Activated naive CD4-positive, alpha-beta T cell (primary cell): ENCODE measurements at regions not wholly inside any gene's neighbourhood (a gene's known extent, or its start where the extent isn't known, plus 50 kb on each side); places are given as distances from the start of the nearest gene placed in this dataset.

Experiments
- DNase-seq, 4 experiments: peaks; one replicate each; lab custom pipeline; 2025; lab: John Stamatoyannopoulos, UW

DNA sequence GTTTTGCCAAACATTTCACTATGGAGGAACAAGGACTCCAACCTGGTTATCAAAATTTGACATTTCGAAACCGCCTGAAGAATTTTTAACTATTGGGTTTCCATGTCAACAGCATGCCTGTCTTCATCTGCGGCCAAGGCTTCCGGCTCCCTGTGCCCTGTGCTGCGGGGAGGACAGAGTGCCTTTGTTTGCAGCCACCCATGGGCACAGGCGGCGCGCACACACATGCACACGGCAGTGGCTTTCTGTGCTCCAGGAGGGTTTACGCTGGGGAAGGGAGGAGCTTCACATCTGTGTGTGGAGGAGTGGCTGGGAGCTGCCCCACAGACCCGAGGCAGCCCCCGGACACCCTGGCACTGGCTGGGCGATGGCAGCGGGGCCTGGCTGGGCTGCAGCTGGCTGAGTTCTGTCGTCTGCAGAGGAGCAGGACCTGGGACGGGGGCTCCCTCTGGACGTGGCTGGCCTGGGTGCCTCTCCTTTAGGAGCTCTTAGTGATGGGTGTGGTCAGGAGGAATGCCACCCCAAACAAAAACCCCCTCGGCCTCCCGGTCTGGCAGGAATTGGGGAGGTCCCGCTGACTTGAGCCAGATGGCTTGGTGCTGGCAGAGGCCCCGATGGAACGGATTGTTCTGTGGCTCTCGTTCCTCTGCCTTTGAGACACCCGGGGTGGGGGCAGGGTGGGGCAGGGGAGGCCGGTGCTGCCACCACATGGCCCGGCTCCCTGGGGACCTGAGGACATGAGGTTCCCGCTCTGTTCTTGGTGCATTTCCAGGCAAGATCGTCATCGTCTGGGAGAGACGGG lies 1290.9 kb downstream of the BRD1 start:
- no peak for DNase-seq

DNA sequence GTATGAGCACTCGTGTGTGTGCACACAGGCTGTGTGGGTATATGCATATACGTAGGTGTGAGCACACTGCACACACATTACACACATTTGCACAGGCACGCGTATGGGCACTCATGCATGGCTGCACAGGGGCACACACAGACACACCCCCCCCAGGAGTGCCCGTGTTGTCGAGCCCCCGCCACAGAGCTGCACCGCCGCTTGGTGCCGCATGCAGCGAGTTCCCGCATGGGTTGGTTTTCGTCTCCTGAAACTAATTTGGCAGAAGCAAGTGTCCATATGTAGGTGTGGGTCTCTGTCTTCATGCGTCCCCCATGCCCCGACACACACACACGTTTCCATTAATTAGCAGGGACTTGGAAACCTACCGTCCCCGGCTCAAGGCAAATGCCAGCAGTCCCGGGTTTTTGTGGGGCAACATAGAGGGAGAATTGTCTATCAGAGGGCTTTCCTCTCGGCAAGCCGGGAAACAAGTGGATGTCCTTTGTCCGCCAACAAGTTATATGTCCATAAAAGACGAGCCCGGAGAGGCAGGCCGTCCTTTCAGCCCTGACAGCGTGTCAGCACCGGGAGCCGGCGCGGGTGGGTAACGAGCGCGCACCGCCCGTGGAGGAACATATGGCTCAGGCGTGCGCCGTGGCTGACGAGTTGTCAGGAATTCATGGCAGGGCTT lies 1291.7 kb downstream of the BRD1 start:
- DNase-seq: no peak

DNA sequence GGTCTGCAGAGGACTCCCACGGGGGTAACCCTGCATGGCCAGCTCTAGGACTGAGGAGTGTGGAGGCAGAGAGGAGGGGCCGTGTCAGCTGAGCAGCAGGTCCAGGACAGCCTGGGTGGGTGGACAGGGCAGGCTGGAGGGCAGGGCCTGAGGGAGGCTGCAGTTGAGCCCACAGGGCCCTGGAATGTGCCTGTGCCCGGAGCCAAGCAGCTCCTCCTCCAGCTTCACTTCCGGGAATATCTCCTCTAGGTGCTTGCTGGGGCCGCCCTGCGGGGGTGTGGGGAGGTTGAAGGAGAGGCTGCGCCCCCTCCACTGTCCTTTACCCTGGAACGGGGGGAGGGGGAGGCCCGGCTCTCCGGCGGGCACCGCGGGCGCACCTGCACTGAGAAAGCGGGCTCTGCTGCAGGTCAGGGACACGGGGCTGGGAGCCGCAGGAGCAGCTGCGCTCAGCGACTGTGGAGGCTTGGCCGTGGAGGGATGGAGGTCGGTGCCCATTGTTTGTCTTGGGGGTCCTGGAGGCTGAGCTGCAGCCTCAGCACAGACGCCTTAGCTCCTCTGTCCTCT lies 1293.2 kb downstream of the BRD1 start:
- DNase-seq: no peak

DNA sequence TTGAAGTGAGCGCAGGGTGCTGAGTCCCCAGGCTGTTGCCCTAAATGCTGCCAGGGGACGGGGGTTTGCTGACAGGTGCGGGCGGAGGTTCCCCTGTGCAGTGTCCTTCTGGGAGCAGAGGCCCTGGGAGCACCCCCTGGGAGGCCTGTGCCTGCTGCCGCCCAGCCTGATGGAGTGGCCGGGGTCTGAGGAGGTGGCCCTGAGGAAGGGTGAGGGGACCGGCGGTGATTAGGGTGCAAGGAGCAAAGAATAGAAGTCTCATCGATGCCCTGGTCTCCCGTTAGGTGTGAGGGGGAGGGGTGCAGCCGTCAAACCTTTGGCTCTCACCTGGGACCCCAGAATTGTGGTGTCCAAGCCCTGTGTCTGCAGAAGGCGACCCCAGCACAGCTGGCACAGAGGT lies 1294.7 kb downstream of the BRD1 start:
- DNase-seq: no peak

DNA sequence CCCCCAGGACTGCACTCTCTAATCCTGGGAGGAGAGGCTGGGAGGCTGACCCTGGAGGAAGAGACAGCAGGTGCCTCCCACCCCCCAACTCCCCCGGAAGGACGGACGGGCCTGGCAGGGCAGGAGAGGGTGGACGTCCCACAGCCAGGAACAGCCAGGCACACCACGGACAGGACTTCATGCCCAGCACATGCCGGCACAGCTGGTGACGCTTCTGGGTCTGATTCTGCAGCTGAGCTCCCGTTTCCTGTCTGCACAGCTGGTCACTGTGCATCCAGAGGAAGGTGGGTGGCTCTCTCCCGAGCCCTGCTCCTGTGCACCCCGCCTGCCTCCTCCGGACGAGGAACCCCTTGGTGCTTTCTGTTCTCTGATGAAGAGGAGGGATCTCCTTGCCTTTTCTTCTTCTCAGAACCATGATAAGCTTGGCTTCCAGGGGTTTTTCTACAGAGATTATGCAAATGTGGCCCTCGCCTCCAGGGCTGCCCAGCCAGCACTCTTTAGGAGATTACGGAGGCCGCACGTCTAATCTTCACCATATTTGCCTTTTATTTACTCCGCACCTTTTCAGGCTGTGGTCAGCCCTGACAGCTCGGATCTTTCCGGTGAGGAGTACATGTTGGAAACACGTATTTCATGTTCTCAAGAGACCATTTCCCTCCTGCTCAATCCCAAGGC lies 1295.8 kb downstream of the BRD1 start:
- DNase-seq: no peak

DNA sequence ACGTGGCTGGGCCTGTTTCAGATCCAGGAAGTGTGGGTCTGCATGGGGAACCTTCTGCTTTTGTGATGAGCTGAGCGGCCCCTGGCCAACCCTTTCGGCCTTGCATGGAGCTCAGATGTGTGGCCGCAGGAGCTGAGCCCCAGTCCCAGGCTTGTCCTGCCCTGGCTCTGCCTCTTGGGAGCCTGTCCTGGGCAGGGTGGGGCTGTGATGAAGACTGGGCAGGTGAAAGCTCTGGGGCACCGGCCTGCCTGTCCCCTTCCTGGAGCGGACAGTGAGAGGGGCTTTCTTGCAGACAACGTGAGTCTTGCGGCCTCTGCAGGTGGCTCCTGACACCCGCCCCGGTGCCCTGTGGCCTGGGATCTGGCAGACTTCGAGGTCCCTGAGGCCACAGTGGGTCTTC lies 1296.6 kb downstream of the BRD1 start:
- no peak for DNase-seq

DNA sequence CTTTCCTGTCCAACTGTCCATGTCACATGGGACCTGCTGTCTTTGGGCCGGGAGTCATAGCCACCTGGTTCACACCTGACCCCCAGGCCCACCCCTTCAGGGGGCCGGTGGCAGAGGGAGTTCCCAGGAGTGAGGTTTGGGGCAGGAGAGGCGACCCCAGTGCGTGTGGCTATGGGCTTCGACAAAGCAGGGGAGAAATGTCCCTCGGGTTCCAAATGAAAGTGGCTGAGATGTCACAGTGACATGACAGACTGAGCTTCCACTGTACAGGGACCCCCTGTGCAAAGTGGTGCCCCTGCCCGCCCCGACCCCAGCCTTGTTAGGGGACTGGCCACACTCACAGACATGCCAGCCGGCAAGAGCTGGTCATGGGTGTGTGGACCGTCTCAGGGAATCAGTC lies 1297.0 kb downstream of the BRD1 start:
- DNase-seq: no peak

DNA sequence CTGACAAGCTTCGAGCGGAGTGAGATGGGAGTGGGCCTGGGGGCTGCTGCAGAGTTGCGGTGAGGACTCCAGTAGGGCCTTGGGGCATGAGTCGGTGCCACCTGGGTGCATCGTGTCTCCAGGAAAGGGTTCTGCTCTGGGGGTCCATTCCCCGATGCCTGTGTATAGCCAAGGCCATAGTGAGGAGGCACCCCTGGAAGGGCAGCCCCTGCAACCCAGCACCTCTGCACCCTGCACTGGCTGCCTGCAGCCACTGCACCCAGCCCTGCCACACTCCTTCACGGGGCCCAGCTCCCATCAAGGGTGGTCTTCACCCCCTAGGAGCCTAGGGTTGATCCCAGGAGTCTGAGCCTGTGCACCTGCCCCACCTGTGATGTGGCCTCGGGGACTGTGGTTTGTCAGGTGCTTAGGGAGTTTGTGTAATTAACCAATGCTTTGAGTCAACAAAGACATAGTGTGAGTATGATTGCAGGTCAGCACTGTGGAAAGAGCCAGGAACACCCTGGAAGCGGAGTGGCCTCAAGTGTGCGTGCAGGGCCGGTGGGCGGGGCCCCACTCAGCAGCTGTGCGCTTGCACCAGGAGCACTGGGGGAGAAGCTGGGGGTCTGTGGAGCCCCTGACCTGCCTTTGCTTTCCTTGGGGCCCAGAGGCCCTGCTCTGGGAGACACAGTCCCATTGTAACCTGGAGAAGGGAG lies 1299.3 kb downstream of the BRD1 start:
- no peak for DNase-seq

DNA sequence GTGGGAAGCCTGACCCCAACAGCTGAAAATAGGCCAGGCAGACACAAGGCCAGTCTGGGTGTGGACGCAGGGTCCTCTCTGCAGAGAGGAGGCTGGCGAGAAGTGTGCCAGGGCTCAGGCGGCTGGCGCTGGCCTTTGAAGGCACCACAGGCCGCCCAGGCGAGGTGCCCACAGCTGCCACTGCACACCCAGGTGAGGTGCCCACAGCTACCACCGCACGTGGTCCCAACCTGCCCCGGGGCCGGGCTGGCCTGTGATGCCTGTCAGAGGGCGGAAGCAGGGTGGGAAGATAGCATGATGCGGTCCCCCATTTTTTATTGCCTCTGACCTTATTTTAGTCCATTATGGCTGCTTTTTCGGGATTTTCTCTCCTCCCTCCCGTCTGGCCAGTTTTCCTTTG lies 1303.9 kb downstream of the BRD1 start:
- DNase-seq: no peak

DNA sequence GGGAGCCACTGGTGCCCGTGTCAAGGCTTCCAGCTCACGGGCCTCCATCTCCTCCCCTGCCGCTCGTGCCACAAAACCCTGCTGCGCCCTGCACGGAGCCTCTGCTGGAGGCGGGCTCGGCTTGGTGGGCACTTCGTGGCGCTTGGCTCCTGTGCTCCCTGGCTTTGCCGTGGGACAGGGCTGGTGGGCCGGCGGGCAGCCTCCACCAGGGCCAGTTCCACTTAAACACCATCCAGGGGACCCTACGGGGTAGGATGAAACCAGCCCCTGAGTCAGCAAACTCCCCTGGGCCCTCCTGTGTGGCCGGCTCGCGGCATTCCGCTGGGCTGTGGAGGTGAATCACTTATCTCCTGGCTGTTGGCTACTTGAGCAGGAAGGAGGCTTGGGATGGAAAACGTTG lies 1304.6 kb downstream of the BRD1 start:
- no peak for DNase-seq

DNA sequence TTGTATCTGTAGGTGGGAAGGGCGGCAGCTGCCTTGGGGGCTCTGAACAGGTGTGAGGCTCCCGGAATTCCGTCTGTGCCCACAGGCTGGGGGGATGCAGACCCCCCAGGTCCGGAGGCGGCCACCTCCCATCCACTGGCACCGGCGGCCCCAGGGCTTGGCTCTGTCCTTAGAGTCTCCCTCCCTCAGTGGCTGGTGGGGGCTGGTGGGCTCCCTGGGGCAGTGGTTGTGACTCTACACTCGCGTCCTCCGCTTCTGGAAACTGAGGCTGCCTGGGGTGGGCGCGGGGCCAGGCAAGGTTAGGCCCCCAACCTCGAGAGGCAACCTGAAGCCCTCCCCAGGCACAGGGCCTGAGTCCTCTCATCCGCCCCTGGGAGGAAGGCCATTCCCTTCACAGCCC lies 1305.4 kb downstream of the BRD1 start:
- DNase-seq: no peak

DNA sequence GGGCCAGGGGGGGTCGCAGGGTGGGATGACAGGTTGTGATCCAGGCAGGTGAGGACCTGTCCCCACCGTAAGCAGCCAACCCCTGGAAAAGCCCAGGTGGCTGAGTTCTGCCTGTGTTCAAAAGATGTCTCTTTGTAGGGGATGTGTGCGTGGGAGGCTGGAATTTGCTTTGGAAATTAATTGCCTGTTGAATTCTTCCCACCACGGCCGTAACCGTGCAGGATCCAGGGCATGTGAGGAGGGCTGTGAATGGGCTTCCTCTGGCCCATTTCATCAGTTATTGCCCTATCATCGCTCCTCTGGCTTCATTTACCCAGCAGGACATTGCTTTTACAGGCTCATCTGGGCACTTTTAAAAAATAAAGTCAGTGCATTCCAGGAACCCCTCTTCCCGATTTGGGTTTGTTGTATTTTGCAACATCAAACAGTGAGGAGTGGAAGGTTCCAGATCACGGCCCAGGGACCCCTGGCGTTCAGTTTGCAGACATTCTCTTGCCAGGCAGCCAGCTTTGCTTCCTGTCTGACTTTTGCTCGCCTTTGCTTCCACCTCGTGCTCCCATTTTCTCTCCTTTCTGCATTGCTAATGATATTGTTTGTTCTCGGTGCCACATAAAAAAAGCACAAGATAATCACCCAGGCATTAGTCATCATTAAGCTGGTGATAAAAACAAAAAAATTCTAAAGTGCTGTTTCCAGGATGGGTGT lies 1306.6 kb downstream of the BRD1 start:
- no peak for DNase-seq

DNA sequence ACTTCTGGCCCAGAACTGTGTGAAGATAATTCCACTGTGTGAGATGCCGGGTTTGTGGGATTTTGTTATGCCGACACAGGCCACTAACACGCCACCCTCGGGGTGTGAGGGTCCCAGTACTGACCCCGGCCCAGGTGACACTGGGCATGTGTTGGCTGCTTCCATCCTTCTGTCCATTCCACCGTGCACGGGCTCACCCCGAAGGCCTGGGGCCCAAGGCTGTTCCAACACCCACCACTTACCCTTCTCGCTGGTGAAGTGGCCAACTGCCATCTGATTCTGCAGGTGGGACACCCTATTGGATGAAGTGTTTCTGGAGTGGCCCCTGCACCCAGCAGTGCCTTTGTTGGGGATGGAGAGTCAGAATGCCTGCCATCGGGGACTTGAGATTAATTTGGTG lies 1307.5 kb downstream of the BRD1 start:
- no peak for DNase-seq

DNA sequence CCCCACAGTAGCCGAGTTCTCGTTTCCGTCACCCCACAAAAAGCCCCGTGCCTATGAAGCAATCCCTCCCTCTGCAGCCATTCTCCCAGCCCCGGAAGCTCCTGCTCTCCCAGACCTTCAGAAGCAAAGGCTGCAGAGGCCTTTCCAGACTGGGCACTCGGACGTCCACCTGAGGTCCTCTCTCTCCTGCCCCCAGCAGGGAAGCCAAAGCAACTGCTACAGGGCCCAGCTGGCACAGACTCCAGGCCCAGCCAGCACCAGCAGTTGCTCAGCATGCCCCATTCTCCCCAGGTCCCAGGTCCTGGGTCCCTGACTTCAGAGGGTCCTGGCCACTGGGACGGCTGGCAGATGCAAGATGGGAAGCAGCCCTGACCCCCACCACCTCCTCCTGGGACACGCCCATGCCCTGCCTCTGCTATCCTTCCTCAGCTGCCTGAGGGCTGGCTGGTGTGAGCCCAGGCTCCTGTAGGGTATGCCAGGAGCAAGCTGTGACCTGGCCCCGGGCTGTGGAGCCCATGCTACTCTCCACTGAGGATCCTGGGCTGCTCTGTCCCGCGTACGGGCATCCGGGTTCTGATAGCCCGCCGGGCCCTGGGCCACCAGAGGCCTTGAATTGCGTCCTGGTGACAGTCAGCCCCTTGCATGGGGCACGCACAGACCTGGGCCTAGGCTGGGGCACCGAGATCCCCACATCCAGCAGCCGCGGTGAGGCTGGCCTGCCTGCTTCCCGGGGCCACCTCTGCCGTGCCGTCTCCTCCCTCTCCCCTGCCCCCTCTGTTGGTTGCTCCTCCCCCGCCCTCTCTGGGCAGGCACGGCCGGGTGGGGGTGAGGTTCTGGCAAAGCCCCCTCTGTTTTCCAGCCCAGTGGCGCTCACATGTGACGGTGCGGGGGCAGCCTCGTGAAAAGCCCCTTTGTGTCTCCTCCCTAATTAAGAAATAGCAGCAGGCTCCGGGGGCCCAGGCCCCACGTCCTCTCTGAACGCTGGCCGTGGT lies 1310.3 kb downstream of the BRD1 start:
- no peak for DNase-seq

DNA sequence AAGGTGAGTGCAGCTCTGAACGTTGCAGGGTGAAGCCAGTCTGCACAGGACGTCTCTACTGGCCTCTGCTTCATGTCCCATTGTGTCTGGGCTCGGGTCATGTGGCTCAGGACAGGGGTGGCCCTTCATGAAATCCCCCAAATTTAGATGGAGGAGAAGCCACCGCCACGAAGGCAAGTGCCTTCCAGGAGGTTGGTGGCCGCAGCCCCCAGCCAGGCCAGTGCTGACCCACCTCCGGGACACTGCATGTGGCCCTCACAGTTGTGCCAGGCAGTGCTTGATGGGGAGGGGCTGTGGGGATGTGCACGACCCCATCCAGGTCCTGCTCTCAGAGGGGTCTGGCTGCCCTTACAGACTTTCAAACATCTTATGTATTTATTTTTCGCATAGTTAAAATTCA lies 1311.1 kb downstream of the BRD1 start:
- no peak for DNase-seq

DNA sequence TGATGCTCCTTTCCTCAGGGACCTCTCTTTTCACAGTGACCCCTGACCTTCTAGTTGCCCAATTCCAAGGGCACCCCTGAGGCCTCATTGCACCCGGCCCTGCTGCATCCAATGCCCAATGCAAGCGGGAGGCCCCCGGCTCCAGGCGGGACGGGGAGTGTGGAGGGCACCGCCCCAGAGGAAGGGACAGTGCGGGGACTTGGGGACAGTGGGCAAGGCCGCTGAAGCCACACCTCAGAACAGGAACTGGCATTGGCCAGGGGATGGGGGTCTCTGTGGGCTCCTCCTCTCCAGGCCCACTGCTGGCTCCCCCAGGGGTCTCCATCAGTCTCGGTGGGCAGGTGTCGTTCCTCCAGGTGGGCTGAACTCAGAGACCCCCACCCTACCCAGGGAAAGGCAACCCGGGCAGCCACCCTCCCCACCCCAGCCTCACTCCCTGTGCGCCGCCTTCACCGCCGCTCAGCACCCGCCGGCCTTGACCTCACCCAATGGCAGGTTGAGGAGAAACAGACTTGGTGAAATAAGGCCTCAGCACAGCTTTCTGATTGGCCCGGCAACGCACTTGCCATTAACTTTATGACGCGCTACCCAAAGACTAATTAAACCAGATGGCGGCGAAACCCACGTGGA lies 1312.0 kb downstream of the BRD1 start:
- no peak for DNase-seq

DNA sequence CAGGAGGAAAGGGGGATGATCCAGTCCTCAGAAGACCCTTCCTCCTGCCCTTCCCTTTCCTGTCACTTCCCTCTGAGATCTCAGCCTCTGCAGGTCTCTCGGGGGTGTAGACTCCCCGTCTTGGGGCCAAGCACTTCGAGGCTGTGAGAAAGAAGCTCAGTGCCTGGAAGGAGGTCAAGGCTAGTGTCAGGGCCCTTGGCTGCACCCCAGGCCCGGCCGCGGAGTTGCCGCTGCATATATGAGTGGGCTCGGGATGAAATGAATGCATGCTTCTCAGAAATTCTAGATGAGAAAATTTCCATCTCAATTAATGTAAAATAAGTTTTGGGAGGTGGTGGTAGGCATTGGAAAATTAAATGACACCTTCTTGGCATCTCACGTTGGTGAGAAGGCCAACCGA lies 1313.7 kb downstream of the BRD1 start:
- DNase-seq: no peak

DNA sequence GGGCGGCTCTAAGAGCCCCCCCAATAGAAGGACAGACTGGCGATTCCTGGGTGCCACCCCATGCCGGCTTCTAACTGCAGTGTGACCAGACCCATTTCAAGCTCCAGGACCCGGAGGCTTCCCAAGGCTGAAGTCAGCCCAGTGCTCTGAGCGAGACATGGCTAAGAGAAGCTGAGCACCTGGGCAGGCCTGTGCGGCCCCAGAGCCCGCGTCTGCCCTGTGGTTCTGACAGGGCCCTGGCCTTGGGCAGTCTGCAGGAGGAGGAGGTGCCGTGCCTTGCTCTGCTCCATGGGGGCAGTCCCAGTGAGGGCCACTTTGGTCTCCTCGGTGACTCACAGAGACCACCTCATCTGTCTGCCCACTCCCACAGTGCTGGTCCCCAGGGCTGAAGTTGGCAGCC lies 1314.2 kb downstream of the BRD1 start:
- no peak for DNase-seq

DNA sequence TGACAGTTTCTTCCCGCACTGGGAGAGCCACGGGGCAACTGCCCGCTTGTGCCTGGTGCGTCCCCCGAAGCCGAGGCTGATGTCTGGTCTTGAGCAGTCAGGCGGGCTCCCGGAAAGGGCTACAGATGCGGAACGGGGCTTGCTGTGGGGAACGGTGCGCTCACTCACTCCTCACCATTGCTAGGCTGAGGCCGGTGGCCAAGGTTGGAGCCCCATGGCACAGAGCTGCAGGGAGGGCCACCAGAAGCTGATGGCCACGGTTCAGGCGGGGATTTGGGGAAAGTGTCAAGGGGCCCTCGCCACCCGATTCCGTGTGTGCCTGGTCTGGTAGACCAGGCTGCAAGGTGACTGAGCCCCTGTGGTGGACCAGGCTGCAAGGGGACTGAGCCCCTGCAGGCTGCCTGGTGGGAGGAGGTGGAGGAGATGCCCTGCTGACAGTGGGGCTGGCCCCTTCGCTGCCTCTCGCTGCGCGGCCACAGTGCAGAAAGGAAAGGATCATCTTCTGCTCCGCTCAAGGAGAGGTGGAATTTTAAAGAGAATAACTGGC lies 1315.8 kb downstream of the BRD1 start:
- no peak for DNase-seq

DNA sequence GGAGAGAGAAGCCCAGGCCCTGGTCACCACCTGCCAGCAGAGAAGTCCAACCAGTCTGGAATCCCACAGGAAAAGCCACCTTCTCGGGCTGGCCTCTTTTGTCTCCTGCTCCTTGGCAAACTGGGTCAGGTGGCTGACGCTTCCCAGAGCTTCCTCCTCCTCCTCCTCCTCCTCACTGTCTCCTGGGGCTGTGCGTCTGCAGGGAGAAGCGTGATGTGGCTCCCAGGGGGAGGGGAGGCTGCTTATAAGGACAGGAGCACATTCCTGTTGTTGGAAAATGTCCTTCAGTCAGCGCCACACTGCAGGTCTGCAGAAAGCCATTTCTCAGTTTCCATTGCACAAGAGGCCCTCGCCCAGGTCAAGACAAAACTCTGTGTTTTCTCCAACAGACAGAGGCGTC lies 1316.5 kb downstream of the BRD1 start:
- DNase-seq: no peak
